ENCODE measurements at regions not wholly inside any gene's neighbourhood (a gene's known extent, or its start where the extent isn't known, plus 50 kb on each side); places are given as distances from the start of the nearest gene placed in this dataset.
A peak's percentile ranks its signal among the peaks of the same experiment; 100 is the strongest.

GRCh38 chr2:195521589-195521988, 135.4 kb upstream of the SLC39A10 start:
- Histone ChIP-seq H3K36me3 (no peaks in the 10 kb centered on the region), H3K9ac (no peak overlapping the region), H3K4me1 (no peaks in the 10 kb centered on the region), H3K4me2 (no peak overlapping the region), H3K9me3 (replicated peaks in 1 of 11) (peaks cover 0 to 12% (median 0%) of the 10 kb centered on the region in 11 experiments; a peak in 7 of 22 replicates), H3K27me3 (no peaks in the 10 kb centered on the region), H4K20me1 (no peaks in the 10 kb centered on the region), H3K27ac (no peak overlapping the region), H3K4me3 (no peak overlapping the region)
- TF ChIP-seq Cebpa-rat (IDR thresholded peaks at IDR 0.05): no peak

GRCh38 chr2:195520671-195521155, 136.3 kb upstream of the SLC39A10 start:
- Histone ChIP-seq H3K36me3 (no peaks in the 10 kb centered on the region), H3K27ac (no peak overlapping the region), H3K9ac (no peak overlapping the region), H3K4me3 (no peak overlapping the region), H3K27me3 (no peaks in the 10 kb centered on the region), H3K4me1 (no peaks in the 10 kb centered on the region), H4K20me1 (no peaks in the 10 kb centered on the region), H3K4me2 (no peak overlapping the region), H3K9me3 (replicated peaks in 1 of 11) (peaks cover 3 to 20% (median 8%) of the 10 kb centered on the region in 11 experiments; a peak in 17 of 22 replicates)
- no peak for TF ChIP-seq Cebpa-rat (IDR thresholded peaks at IDR 0.05)

GRCh38 chr2:195515551-195515950, 141.5 kb upstream of the SLC39A10 start:
- H4K20me1 ChIP-seq: no peaks in the 10 kb centered on the region
- H3K4me1 ChIP-seq: peaks cover 0 to 11% (median 4%) of the 10 kb centered on the region in 10 experiments; a peak in 10 of 20 replicates
- peaks cover 9 to 22% (median 15%) of the 10 kb centered on the region in 11 experiments; a peak in 18 of 22 replicates for H3K9me3 ChIP-seq (replicated peaks in 1 of 11)
- no peak for TF ChIP-seq Cebpa-rat (IDR thresholded peaks at IDR 0.05)
- no peak overlapping the region for H3K4me3 ChIP-seq
- no peaks in the 10 kb centered on the region for H3K27me3 ChIP-seq
- H3K4me2 ChIP-seq: no peak overlapping the region
- no peak overlapping the region for H3K9ac ChIP-seq
- no peak overlapping the region for H3K27ac ChIP-seq
- no peaks in the 10 kb centered on the region for H3K36me3 ChIP-seq

- no peak for TF ChIP-seq Cebpa-rat (IDR thresholded peaks at IDR 0.05)
- no peaks in the 10 kb centered on the region for H3K36me3 ChIP-seq
These were observed 142.7 kb upstream of the SLC39A10 start for GRCh38 chr2:195514365-195514764.

GRCh38 chr2:195513119-195513518, 143.9 kb upstream of the SLC39A10 start:
- Histone ChIP-seq H3K9ac (no peak overlapping the region), H3K27me3 (no peaks in the 10 kb centered on the region), H3K36me3 (no peaks in the 10 kb centered on the region), H3K27ac (no peak overlapping the region), H3K4me2 (peak overlapping the region in 6 of 11 experiments; percentile 0 to 53 (median 39); a peak in 9 of 22 replicates), H3K4me1 (peaks cover 0 to 22% (median 4%) of the 10 kb centered on the region in 10 experiments; a peak in 10 of 20 replicates), H3K9me3 (replicated peaks in 1 of 11) (peaks cover 9 to 26% (median 15%) of the 10 kb centered on the region in 11 experiments; a peak in 18 of 22 replicates), H4K20me1 (no peaks in the 10 kb centered on the region), H3K4me3 (no peak overlapping the region)
- TF ChIP-seq Cebpa-rat (IDR thresholded peaks at IDR 0.05): no peak

More at GRCh38 chr2:195514365-195514764, 142.7 kb upstream of the SLC39A10 start:
- no peaks in the 10 kb centered on the region for H4K20me1 ChIP-seq
- no peak overlapping the region for H3K9ac ChIP-seq
- H3K27me3 ChIP-seq: no peaks in the 10 kb centered on the region
- H3K27ac ChIP-seq: no peak overlapping the region
- H3K4me3 ChIP-seq: no peak overlapping the region
- peaks cover 9 to 22% (median 15%) of the 10 kb centered on the region in 11 experiments; a peak in 18 of 22 replicates for H3K9me3 ChIP-seq (replicated peaks in 1 of 11)
- no peak overlapping the region for H3K4me2 ChIP-seq
- H3K4me1 ChIP-seq: peaks cover 0 to 17% (median 4%) of the 10 kb centered on the region in 10 experiments; a peak in 10 of 20 replicates

- H3K4me2 ChIP-seq: peak overlapping the region in 2 of 11 experiments; percentile 37 to 44; a peak in 4 of 22 replicates
- TF ChIP-seq Cebpa-rat (IDR thresholded peaks at IDR 0.05): no peak
- peaks cover 0 to 15% (median 8%) of the 10 kb centered on the region in 11 experiments; a peak in 15 of 22 replicates for H3K9me3 ChIP-seq (replicated peaks in 1 of 11)
- no peak overlapping the region for H3K27ac ChIP-seq
- H3K4me1 ChIP-seq: peaks cover 0 to 29% (median 4%) of the 10 kb centered on the region in 10 experiments; a peak in 10 of 20 replicates
- no peaks in the 10 kb centered on the region for H3K27me3 ChIP-seq
- H3K4me3 ChIP-seq: no peak overlapping the region
- H4K20me1 ChIP-seq: no peaks in the 10 kb centered on the region
- no peaks in the 10 kb centered on the region for H3K36me3 ChIP-seq
- no peak overlapping the region for H3K9ac ChIP-seq
These were observed 147.5 kb upstream of the SLC39A10 start for GRCh38 chr2:195509551-195509950.

- Histone ChIP-seq H3K4me3 (no peak overlapping the region), H3K4me2 (0 out of 22 replicates have a peak overlapping the region, but pooled peaks of 1 of the 11 experiments have one; percentile 13), H4K20me1 (no peaks in the 10 kb centered on the region), H3K9me3 (replicated peaks in 1 of 11) (peaks cover 0 to 20% (median 8%) of the 10 kb centered on the region in 11 experiments; a peak in 15 of 22 replicates), H3K9ac (no peak overlapping the region), H3K27ac (no peak overlapping the region), H3K27me3 (no peaks in the 10 kb centered on the region), H3K36me3 (no peaks in the 10 kb centered on the region), H3K4me1 (peaks cover 0 to 23% (median 1%) of the 10 kb centered on the region in 10 experiments; a peak in 10 of 20 replicates)
- TF ChIP-seq Cebpa-rat (IDR thresholded peaks at IDR 0.05): no peak
These were observed 148.9 kb upstream of the SLC39A10 start for GRCh38 chr2:195508139-195508455.

GRCh38 chr2:195507447-195508138, 149.4 kb upstream of the SLC39A10 start:
- Histone ChIP-seq H4K20me1 (no peaks in the 10 kb centered on the region), H3K36me3 (no peaks in the 10 kb centered on the region), H3K4me3 (no peak overlapping the region), H3K27ac (no peak overlapping the region), H3K4me2 (0 out of 22 replicates have a peak overlapping the region, but pooled peaks of 2 of the 11 experiments have one; percentile 13 to 20), H3K9me3 (replicated peaks in 1 of 11) (peaks cover 0 to 20% (median 8%) of the 10 kb centered on the region in 11 experiments; a peak in 15 of 22 replicates), H3K9ac (no peak overlapping the region), H3K4me1 (peaks cover 0 to 20% (median 0%) of the 10 kb centered on the region in 10 experiments; a peak in 4 of 20 replicates), H3K27me3 (no peaks in the 10 kb centered on the region)
- TF ChIP-seq Cebpa-rat (IDR thresholded peaks at IDR 0.05): no peak

GRCh38 chr2:195505701-195506100, 151.3 kb upstream of the SLC39A10 start:
- Histone ChIP-seq H3K4me1 (peaks cover 4 to 20% (median 13%) of the 10 kb centered on the region in 10 experiments; a peak in 17 of 20 replicates), H3K4me2 (no peak overlapping the region), H4K20me1 (no peaks in the 10 kb centered on the region), H3K9ac (no peak overlapping the region), H3K27me3 (no peaks in the 10 kb centered on the region), H3K9me3 (replicated peaks in 1 of 11) (peaks cover 0 to 20% (median 8%) of the 10 kb centered on the region in 11 experiments; a peak in 15 of 22 replicates), H3K27ac (no peak overlapping the region), H3K36me3 (no peaks in the 10 kb centered on the region), H3K4me3 (no peak overlapping the region)
- no peak for TF ChIP-seq Cebpa-rat (IDR thresholded peaks at IDR 0.05)
